CD4-positive, alpha-beta T cell (primary cell): ENCODE measurements at regions not wholly inside any gene's neighbourhood (a gene's known extent, or its start where the extent isn't known, plus 50 kb on each side); places are given as distances from the start of the nearest gene placed in this dataset.

Source experiments
- ATAC-seq: fragments of 200-7000 bp; cut with Tn5 transposase; one replicate; pipeline ENCODE4 v1.10.0; 2022; ENCODE audit warnings: mild to moderate bottlenecking; ENCODE audit not compliant: poor library complexity
- CTCF ChIA-PET: fragments of 350-600 bp; sonication (Branson Sonifier 250); formaldehyde crosslinking; loops from one replicate; lab custom pipeline; 2021; ENCODE audit warnings: antibody characterized with exemption, inconsistent platforms; lab: Charles Lee
- POLR2A ChIA-PET: fragments of 350-600 bp; sonication (Branson Sonifier 250); formaldehyde crosslinking; loops from one replicate; lab custom pipeline; 2021; ENCODE audit warnings: antibody characterized with exemption, inconsistent platforms; lab: Charles Lee
- DNase-seq, 14 experiments: peaks; one replicate each; pipeline ENCODE4 v3.0.0-alpha.2; 2013 to 2020; ENCODE audit warnings: mixed read lengths in 2 of 14
- H3K27ac ChIP-seq, 2 donors: one replicate each; pipeline versions ENCODE4 v1.5.1 to v1.7.0; 2013; ENCODE audit warnings: low read length in 2 of 2, low read depth in 1 of 2, mild to moderate bottlenecking in 1 of 2
- H3K27me3 ChIP-seq, 2 experiments: 1 replicate in 1 of 2; 2 replicates in 1 of 2; pipeline versions ENCODE4 v1.6.1 to v1.7.0; 2013; ENCODE audit warnings: low read length in 2 of 2, control low read depth in 1 of 2, mild to moderate bottlenecking in 1 of 2, moderate library complexity in 1 of 2; ENCODE audit not compliant: insufficient read depth in 2 of 2, control insufficient read depth in 1 of 2
- H3K36me3 ChIP-seq: one replicate; pipeline ENCODE4 v1.6.1; 2013; ENCODE audit warnings: low read length, control low read depth; ENCODE audit not compliant: insufficient read depth
- H3K4me1 ChIP-seq: one replicate; pipeline ENCODE4 v1.6.1; 2013; ENCODE audit warnings: low read length, control low read depth; ENCODE audit not compliant: insufficient read depth
- H3K4me3 ChIP-seq: one replicate; pipeline ENCODE4 v1.5.1; 2013; ENCODE audit warnings: mild to moderate bottlenecking, low read length, moderate library complexity
- H3K9me3 ChIP-seq, 2 experiments: 1 replicate in 1 of 2; 2 replicates in 1 of 2; pipeline versions ENCODE4 v1.6.1 to v1.7.0; 2013; ENCODE audit warnings: low read length in 2 of 2, mild to moderate bottlenecking in 2 of 2, control low read depth in 1 of 2, moderate library complexity in 1 of 2; ENCODE audit not compliant: control insufficient read depth in 1 of 2, insufficient read depth in 1 of 2
- H3K27ac Mint-ChIP-seq: one replicate; pipeline ENCODE4 v1.8.0; 2020; ENCODE audit warnings: mixed read lengths
- H3K27me3 Mint-ChIP-seq: one replicate; pipeline ENCODE4 v1.8.0; 2021; ENCODE audit warnings: mixed read lengths
- H3K36me3 Mint-ChIP-seq: one replicate; pipeline ENCODE4 v1.8.0; 2021; ENCODE audit warnings: low read depth, mixed read lengths
- H3K4me1 Mint-ChIP-seq: one replicate; pipeline ENCODE4 v1.8.0; 2021; ENCODE audit warnings: low read depth, mixed read lengths
- H3K4me3 Mint-ChIP-seq: one replicate; pipeline ENCODE4 v1.8.0; 2020; ENCODE audit warnings: mild to moderate bottlenecking, mixed read lengths
- H3K9me3 Mint-ChIP-seq: one replicate; pipeline ENCODE4 v1.8.0; 2020; ENCODE audit warnings: mixed read lengths
- intact Hi-C, 2 experiments: fragments of 100-400 bp; cut with DNase I in 1 of 2; cut with micrococcal nuclease in 1 of 2; formaldehyde crosslinking; loops; one replicate each; pipeline versions ENCODE4 v1.15.1 to v1.9.0; 2023 to 2025; cut with DNase I, micrococcal nuclease
- TF ChIP-seq, protein P1 (sequence below): fragments of 200-600 bp; IDR thresholded peaks from one replicate; pipeline ENCODE4 v1.8.0; 2022; ENCODE audit warnings: antibody characterized with exemption, mild to moderate bottlenecking

- Mint-ChIP-seq H3K27me3 (peaks cover 6% of the 10 kb centered on the region), H3K9me3 (peaks cover 16% of the 10 kb centered on the region), H3K4me3 (no peak overlapping the region), H3K36me3 (no peaks in the 10 kb centered on the region), H3K4me1 (no peaks in the 10 kb centered on the region), H3K27ac (no peak overlapping the region)
- ChIA-PET CTCF (no interaction called here), POLR2A (no interaction called here)
- H3K27ac ChIP-seq = no peak overlapping the region
- intact Hi-C loops = no loop called here
- TF ChIP-seq, protein P1, sequence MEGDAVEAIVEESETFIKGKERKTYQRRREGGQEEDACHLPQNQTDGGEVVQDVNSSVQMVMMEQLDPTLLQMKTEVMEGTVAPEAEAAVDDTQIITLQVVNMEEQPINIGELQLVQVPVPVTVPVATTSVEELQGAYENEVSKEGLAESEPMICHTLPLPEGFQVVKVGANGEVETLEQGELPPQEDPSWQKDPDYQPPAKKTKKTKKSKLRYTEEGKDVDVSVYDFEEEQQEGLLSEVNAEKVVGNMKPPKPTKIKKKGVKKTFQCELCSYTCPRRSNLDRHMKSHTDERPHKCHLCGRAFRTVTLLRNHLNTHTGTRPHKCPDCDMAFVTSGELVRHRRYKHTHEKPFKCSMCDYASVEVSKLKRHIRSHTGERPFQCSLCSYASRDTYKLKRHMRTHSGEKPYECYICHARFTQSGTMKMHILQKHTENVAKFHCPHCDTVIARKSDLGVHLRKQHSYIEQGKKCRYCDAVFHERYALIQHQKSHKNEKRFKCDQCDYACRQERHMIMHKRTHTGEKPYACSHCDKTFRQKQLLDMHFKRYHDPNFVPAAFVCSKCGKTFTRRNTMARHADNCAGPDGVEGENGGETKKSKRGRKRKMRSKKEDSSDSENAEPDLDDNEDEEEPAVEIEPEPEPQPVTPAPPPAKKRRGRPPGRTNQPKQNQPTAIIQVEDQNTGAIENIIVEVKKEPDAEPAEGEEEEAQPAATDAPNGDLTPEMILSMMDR = no peak
- no peak overlapping the region for H3K4me3 ChIP-seq
- H3K27me3 ChIP-seq = no peaks in the 10 kb centered on the region
- H3K36me3 ChIP-seq = no peaks in the 10 kb centered on the region
- DNase-seq (no peak), ATAC-seq (no peak)
- peaks cover 6 to 8% of the 10 kb centered on the region in 2 experiments for H3K9me3 ChIP-seq
- no peaks in the 10 kb centered on the region for H3K4me1 ChIP-seq
Observed at GRCh38 chr1:115577513-115577912, 64.3 kb upstream of the VANGL1 start.

DNA sequence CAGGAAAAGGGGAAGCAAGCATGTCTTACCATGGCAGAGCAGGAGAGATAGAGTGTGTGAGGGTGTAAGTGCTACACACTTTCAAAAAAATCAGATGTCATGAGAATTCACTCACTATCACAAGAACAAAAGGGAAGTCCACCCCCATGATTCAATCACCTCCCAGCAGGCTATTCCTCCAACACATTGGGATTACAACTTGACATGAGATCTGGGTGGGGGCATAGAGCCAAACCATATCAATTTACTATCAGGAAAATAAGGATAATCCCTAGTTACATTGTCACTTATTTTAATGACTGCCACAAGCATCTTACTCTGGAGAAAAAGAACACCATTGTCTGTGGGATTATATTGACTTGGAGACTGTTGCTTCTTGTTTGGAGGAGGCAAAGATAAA lies 66.1 kb upstream of the VANGL1 start:
- TF ChIP-seq, protein P1 = no peak
- H3K36me3 ChIP-seq = no peaks in the 10 kb centered on the region
- no peak overlapping the region for H3K27ac ChIP-seq
- CTCF ChIA-PET = no interaction called here
- Mint-ChIP-seq H3K27me3 (peaks cover 6% of the 10 kb centered on the region), H3K4me3 (no peak overlapping the region), H3K27ac (no peak overlapping the region), H3K9me3 (peaks cover 17% of the 10 kb centered on the region), H3K36me3 (no peaks in the 10 kb centered on the region), H3K4me1 (no peaks in the 10 kb centered on the region)
- POLR2A ChIA-PET = no interaction called here
- H3K4me1 ChIP-seq = no peaks in the 10 kb centered on the region
- peaks cover 8% of the 10 kb centered on the region in 2 experiments for H3K9me3 ChIP-seq
- no peak overlapping the region for H3K4me3 ChIP-seq
- intact Hi-C loops = no loop called here
- ATAC-seq = no peak
- no peak for DNase-seq
- H3K27me3 ChIP-seq = no peaks in the 10 kb centered on the region

GRCh38 chr1:115572710-115573109 lies 69.1 kb upstream of the VANGL1 start:
- Mint-ChIP-seq H3K27me3 (peaks cover 3% of the 10 kb centered on the region), H3K27ac (no peak overlapping the region), H3K9me3 (peaks cover 15% of the 10 kb centered on the region), H3K36me3 (no peaks in the 10 kb centered on the region), H3K4me1 (no peaks in the 10 kb centered on the region), H3K4me3 (no peak overlapping the region)
- H3K4me1 ChIP-seq = no peaks in the 10 kb centered on the region
- TF ChIP-seq, protein P1 = no peak
- ATAC-seq = no peak
- H3K27ac ChIP-seq = no peak overlapping the region
- intact Hi-C loops = no loop called here
- DNase-seq = no peak
- POLR2A ChIA-PET = no interaction called here
- peaks cover 8% of the 10 kb centered on the region in 2 experiments for H3K9me3 ChIP-seq
- H3K27me3 ChIP-seq = no peaks in the 10 kb centered on the region
- CTCF ChIA-PET = no interaction called here
- no peaks in the 10 kb centered on the region for H3K36me3 ChIP-seq
- H3K4me3 ChIP-seq = no peak overlapping the region
